ENCODE measurements at regions not wholly inside any gene's neighbourhood (a gene's known extent, or its start where the extent isn't known, plus 50 kb on each side); places are given as distances from the start of the nearest gene placed in this dataset.

DNA sequence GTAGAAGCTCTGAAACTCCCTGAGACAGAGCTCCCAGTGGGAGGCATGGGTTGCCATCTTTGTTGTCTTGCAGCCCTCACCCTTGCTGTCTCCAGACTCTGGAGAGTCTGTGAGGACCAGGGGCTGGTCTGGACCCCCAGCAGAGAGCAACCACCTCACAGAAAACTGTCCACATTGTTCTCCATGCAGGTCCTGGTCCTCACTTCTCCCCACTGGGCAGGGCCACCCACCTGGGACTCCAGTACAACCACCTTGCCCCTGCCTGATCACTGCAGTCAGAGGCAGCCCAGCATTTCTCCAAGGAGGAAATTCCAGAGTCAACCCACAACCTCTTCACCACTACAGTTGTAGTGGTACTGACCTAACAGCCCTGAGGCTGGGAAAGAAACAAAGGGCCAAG lies 285.6 kb upstream of the RPS23 start:
- ChIA-PET CTCF (no interaction called here), POLR2A (no interaction called here), RAD21 (ENCODE audit: low non-redundant PET in 1 of 2, low total read pairs in 2 of 2, uncharacterized antibody in 2 of 2, unreplicated experiment in 2 of 2) (no interaction called here)
- H4K20me1 ChIP-seq (ENCODE audit: insufficient read depth): no peaks in the 10 kb centered on the region
- no peak overlapping the region for H3K9ac ChIP-seq (ENCODE audit: low read length)
- TF ChIP-seq MAX (IDR thresholded peaks at IDR 0.05) (no peak), TCF7L2 (IDR thresholded peaks at IDR 0.05; ENCODE audit: borderline replicate concordance, extremely low read depth, insufficient read depth, insufficient read length) (no peak), JUND (IDR thresholded peaks at IDR 0.05) (no peak), YY1 (IDR thresholded peaks at IDR 0.05; ENCODE audit: extremely low read depth, insufficient replicate concordance, low read depth, low read length) (no peak), RAD21 (IDR thresholded peaks at IDR 0.05; ENCODE audit: low read depth) (no peak), POLR2AphosphoS5 (IDR thresholded peaks at IDR 0.05; ENCODE audit: low read depth, low read length) (no peak), FOSL1 (IDR thresholded peaks at IDR 0.05; ENCODE audit: low read depth) (no peak), ZNF274 (IDR thresholded peaks at IDR 0.05; ENCODE audit: low read depth, low read length) (no peak), EZH2phosphoT487 (IDR thresholded peaks at IDR 0.05; ENCODE audit: borderline replicate concordance) (no peak), CBX3 (IDR thresholded peaks at IDR 0.05; ENCODE audit: low read depth) (no peak), SP1 (IDR thresholded peaks at IDR 0.05; ENCODE audit: low read depth) (no peak), ZFX (IDR thresholded peaks at IDR 0.05) (no peak), ATF3 (IDR thresholded peaks at IDR 0.05) (no peak), EZH2 (IDR thresholded peaks at IDR 0.05) (no peak), SIN3A (IDR thresholded peaks at IDR 0.05; ENCODE audit: low read depth) (no peak)
- TF ChIP-seq, protein P1, sequence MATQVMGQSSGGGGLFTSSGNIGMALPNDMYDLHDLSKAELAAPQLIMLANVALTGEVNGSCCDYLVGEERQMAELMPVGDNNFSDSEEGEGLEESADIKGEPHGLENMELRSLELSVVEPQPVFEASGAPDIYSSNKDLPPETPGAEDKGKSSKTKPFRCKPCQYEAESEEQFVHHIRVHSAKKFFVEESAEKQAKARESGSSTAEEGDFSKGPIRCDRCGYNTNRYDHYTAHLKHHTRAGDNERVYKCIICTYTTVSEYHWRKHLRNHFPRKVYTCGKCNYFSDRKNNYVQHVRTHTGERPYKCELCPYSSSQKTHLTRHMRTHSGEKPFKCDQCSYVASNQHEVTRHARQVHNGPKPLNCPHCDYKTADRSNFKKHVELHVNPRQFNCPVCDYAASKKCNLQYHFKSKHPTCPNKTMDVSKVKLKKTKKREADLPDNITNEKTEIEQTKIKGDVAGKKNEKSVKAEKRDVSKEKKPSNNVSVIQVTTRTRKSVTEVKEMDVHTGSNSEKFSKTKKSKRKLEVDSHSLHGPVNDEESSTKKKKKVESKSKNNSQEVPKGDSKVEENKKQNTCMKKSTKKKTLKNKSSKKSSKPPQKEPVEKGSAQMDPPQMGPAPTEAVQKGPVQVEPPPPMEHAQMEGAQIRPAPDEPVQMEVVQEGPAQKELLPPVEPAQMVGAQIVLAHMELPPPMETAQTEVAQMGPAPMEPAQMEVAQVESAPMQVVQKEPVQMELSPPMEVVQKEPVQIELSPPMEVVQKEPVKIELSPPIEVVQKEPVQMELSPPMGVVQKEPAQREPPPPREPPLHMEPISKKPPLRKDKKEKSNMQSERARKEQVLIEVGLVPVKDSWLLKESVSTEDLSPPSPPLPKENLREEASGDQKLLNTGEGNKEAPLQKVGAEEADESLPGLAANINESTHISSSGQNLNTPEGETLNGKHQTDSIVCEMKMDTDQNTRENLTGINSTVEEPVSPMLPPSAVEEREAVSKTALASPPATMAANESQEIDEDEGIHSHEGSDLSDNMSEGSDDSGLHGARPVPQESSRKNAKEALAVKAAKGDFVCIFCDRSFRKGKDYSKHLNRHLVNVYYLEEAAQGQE (IDR thresholded peaks at IDR 0.05; ENCODE audit: low read depth): no peak
- TF ChIP-seq, protein P2, sequence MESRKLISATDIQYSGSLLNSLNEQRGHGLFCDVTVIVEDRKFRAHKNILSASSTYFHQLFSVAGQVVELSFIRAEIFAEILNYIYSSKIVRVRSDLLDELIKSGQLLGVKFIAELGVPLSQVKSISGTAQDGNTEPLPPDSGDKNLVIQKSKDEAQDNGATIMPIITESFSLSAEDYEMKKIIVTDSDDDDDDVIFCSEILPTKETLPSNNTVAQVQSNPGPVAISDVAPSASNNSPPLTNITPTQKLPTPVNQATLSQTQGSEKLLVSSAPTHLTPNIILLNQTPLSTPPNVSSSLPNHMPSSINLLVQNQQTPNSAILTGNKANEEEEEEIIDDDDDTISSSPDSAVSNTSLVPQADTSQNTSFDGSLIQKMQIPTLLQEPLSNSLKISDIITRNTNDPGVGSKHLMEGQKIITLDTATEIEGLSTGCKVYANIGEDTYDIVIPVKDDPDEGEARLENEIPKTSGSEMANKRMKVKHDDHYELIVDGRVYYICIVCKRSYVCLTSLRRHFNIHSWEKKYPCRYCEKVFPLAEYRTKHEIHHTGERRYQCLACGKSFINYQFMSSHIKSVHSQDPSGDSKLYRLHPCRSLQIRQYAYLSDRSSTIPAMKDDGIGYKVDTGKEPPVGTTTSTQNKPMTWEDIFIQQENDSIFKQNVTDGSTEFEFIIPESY (IDR thresholded peaks at IDR 0.05; ENCODE audit: extremely low read depth, insufficient replicate concordance, low read length): no peak
- TF ChIP-seq, protein P3, sequence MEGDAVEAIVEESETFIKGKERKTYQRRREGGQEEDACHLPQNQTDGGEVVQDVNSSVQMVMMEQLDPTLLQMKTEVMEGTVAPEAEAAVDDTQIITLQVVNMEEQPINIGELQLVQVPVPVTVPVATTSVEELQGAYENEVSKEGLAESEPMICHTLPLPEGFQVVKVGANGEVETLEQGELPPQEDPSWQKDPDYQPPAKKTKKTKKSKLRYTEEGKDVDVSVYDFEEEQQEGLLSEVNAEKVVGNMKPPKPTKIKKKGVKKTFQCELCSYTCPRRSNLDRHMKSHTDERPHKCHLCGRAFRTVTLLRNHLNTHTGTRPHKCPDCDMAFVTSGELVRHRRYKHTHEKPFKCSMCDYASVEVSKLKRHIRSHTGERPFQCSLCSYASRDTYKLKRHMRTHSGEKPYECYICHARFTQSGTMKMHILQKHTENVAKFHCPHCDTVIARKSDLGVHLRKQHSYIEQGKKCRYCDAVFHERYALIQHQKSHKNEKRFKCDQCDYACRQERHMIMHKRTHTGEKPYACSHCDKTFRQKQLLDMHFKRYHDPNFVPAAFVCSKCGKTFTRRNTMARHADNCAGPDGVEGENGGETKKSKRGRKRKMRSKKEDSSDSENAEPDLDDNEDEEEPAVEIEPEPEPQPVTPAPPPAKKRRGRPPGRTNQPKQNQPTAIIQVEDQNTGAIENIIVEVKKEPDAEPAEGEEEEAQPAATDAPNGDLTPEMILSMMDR (IDR thresholded peaks at IDR 0.05 in 2 of 3, conservative IDR thresholded peaks at IDR 0.05 in 1 of 3; ENCODE audit: borderline replicate concordance in 1 of 3, insufficient read depth in 1 of 3, low read depth in 2 of 3, low read length in 2 of 3): no peak
- H3K27me3 ChIP-seq (ENCODE audit: insufficient read depth, low read length): no peaks in the 10 kb centered on the region
- DNase-seq (ENCODE audit: low read depth, low spot score) (no peak), ATAC-seq (no peak)
- H3K4me1 ChIP-seq (ENCODE audit: control insufficient read depth in 1 of 2, insufficient read depth in 2 of 2, low read length in 2 of 2): no peaks in the 10 kb centered on the region
- no peak overlapping the region for H3K27ac ChIP-seq (ENCODE audit: low read depth, low read length)
- intact Hi-C loops (cut with micrococcal nuclease): no loop called here
- no peak overlapping the region for H3K4me3 ChIP-seq (replicated peaks in 1 of 2; ENCODE audit: low read depth in 1 of 2, low read length in 2 of 2)
- BruUV-seq (replicated peaks): no TSS peak
- no peaks in the 10 kb centered on the region for H3K9me3 ChIP-seq (ENCODE audit: control insufficient read depth in 1 of 2, insufficient read depth in 1 of 2, low read depth in 1 of 2, low read length in 2 of 2)
- no peaks in the 10 kb centered on the region for H3K79me2 ChIP-seq (ENCODE audit: insufficient read depth, low read length)
- no peak overlapping the region for H3K4me2 ChIP-seq (ENCODE audit: low read length)
- no peaks in the 10 kb centered on the region for H3K9me2 ChIP-seq (ENCODE audit: insufficient read depth)
- no peak overlapping the region for H2AFZ ChIP-seq (ENCODE audit: low read depth, low read length, poor library complexity, severe bottlenecking)
- no peaks in the 10 kb centered on the region for H3K36me3 ChIP-seq (ENCODE audit: control insufficient read depth in 1 of 2, insufficient read depth in 2 of 2, low read length in 2 of 2)
